Activated T-cell treated with anti-CD3 and anti-CD28 coated beads, Interleukin-2, amount 50 U/mL, for 1 hour (primary cell): ENCODE measurements at regions not wholly inside any gene's neighbourhood (a gene's known extent, or its start where the extent isn't known, plus 50 kb on each side); places are given as distances from the start of the nearest gene placed in this dataset.
"Not testable (repeated sequence)": the region's sequence is repeated elsewhere in the genome, so short reads cannot be mapped to it uniquely, and the experiment has no call there.

Source experiments
- DNase-seq: peaks from one replicate; pipeline ENCODE4 v3.0.0-alpha.2; 2020

- no peak for DNase-seq
Measured at GRCh38 chr12:124651516-124652273, 84.3 kb upstream of the NCOR2 start.

GRCh38 chr12:124650912-124651311 lies 83.5 kb upstream of the NCOR2 start:
- no peak for DNase-seq

GRCh38 chr12:124648710-124649384 lies 81.4 kb upstream of the NCOR2 start:
- no peak for DNase-seq

- no peak for DNase-seq
Measured at GRCh38 chr12:124647316-124647715, 79.9 kb upstream of the NCOR2 start.

GRCh38 chr12:124646385-124647230 lies 79.2 kb upstream of the NCOR2 start:
- peak; percentile 38 for DNase-seq

GRCh38 chr12:124645530-124646244 lies 78.3 kb upstream of the NCOR2 start:
- no peak for DNase-seq

GRCh38 chr12:124643768-124644167 lies 76.4 kb upstream of the NCOR2 start:
- not testable (repeated sequence) for DNase-seq

GRCh38 chr12:124642105-124642504 lies 74.7 kb upstream of the NCOR2 start:
- no peak for DNase-seq

- no peak for DNase-seq
Measured at GRCh38 chr12:124641591-124641990, 74.2 kb upstream of the NCOR2 start.

- no peak for DNase-seq
Measured at GRCh38 chr12:124640056-124640455, 72.6 kb upstream of the NCOR2 start.

- DNase-seq = no peak
Measured at GRCh38 chr12:124639122-124639806, 71.9 kb upstream of the NCOR2 start.

GRCh38 chr12:124637581-124637981 lies 70.2 kb upstream of the NCOR2 start:
- no peak for DNase-seq

GRCh38 chr12:124637163-124637562 lies 69.8 kb upstream of the NCOR2 start:
- no peak for DNase-seq

- peak; percentile 34 for DNase-seq
Measured at GRCh38 chr12:124636138-124636978, 68.9 kb upstream of the NCOR2 start.

- DNase-seq = no peak
Measured at GRCh38 chr12:124635316-124635715, 67.9 kb upstream of the NCOR2 start.

GRCh38 chr12:124633365-124634362 lies 66.3 kb upstream of the NCOR2 start:
- no peak for DNase-seq

- DNase-seq = no peak
Measured at GRCh38 chr12:124632519-124632984, 65.1 kb upstream of the NCOR2 start.

- DNase-seq = no peak
Measured at GRCh38 chr12:124631681-124632256, 64.4 kb upstream of the NCOR2 start.

GRCh38 chr12:124630791-124631313 lies 63.4 kb upstream of the NCOR2 start:
- DNase-seq = no peak
